ENCODE measurements at regions not wholly inside any gene's neighbourhood (a gene's known extent, or its start where the extent isn't known, plus 50 kb on each side); places are given as distances from the start of the nearest gene placed in this dataset.

DNA sequence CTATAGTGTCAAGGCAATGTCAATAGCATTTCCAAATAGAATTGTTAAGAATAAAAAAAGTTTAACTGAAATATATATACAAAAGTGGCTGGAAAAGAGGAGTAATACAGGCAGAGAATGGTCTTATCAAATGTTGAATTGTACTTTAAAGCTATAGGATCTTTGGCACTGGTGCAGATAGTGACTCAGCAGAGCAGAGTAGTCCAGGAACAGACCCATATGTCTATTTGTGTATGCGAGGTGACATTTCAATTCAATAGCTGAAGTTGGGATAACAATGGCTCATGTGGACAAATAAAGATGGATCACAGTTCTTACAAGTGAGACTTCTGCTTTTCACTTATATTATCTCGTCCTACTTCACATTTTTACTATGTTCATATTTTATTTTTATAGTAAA lies 543.0 kb upstream of the B3GALT2 start:
- no peak overlapping the region for H3K9ac ChIP-seq (ENCODE audit: low read length)
- no peak overlapping the region for H2AFZ ChIP-seq (ENCODE audit: insufficient read depth, low read length, poor library complexity)
- no peak overlapping the region for H3K18ac ChIP-seq (ENCODE audit: low read length)
- H4K8ac ChIP-seq (ENCODE audit: low read depth, low read length): no peak overlapping the region
- H3K23ac ChIP-seq (ENCODE audit: low read length): no peak overlapping the region
- no peak overlapping the region for H4K91ac ChIP-seq (ENCODE audit: low read depth, low read length)
- WGBS (ENCODE audit: extremely low coverage, insufficient coverage, insufficient read length): no CpG with 5 or more reads among the region's 2 CpGs
- DNase-seq: no peak
- no peaks in the 10 kb centered on the region for H3K4me1 ChIP-seq (ENCODE audit: control insufficient read depth in 1 of 2, insufficient read depth in 2 of 2, low read length in 2 of 2)
- H3K4ac ChIP-seq (ENCODE audit: low read depth, low read length): no peak overlapping the region
- H3K27me3 ChIP-seq (ENCODE audit: insufficient read depth, low read length): no peaks in the 10 kb centered on the region
- no peak overlapping the region for H3K14ac ChIP-seq (ENCODE audit: low read length)
- no peak overlapping the region for H2AK5ac ChIP-seq (ENCODE audit: low read length)
- no peak overlapping the region for H2BK5ac ChIP-seq (ENCODE audit: low read depth, low read length, poor library complexity)
- no peak overlapping the region for H4K12ac ChIP-seq (ENCODE audit: low read depth, low read length)
- H2BK12ac ChIP-seq (ENCODE audit: low read length): no peak overlapping the region
- H3K4me2 ChIP-seq (ENCODE audit: low read length): no peak overlapping the region
- no peak overlapping the region for H3K4me3 ChIP-seq (ENCODE audit: low read depth, low read length)
- no peak overlapping the region for H2BK120ac ChIP-seq (ENCODE audit: insufficient read depth, low read length, poor library complexity)
- no peak overlapping the region for H3K27ac ChIP-seq (ENCODE audit: low read depth, low read length)
- H3K79me1 ChIP-seq (ENCODE audit: low read length): no peaks in the 10 kb centered on the region
- H3K36me3 ChIP-seq (ENCODE audit: control insufficient read depth in 1 of 2, insufficient read depth in 2 of 2, low read length in 2 of 2): no peaks in the 10 kb centered on the region
- no peaks in the 10 kb centered on the region for H3K79me2 ChIP-seq (ENCODE audit: control insufficient read depth, insufficient read depth, low read length, poor library complexity)
- no peaks in the 10 kb centered on the region for H3K9me3 ChIP-seq (ENCODE audit: insufficient read depth, low read depth, low read length)

DNA sequence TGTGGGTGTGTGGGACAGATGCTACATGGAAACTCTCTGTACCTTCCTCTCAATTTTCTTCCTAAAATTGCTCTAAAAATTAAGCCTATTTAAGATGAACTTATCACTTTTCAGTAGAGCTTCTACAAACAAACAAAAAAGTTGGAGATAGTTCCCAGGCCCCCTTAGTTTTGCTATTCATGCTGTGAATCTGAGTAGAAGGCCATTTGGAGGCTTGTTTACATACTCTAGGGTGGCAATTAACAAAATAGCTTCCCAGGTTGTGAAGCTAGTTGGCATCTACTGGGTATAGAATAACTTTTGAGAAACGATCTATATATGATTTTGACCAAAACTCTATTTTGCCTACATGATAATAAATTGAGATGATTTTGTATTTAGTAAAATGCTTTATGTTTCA lies 541.4 kb upstream of the B3GALT2 start:
- DNase-seq: no peak
- Histone ChIP-seq H2BK120ac (ENCODE audit: insufficient read depth, low read length, poor library complexity) (no peak overlapping the region), H3K27ac (ENCODE audit: low read depth, low read length) (no peak overlapping the region), H2BK5ac (ENCODE audit: low read depth, low read length, poor library complexity) (no peak overlapping the region), H2BK12ac (ENCODE audit: low read length) (no peak overlapping the region), H4K12ac (ENCODE audit: low read depth, low read length) (no peak overlapping the region), H3K27me3 (ENCODE audit: insufficient read depth, low read length) (no peaks in the 10 kb centered on the region), H3K23ac (ENCODE audit: low read length) (no peak overlapping the region), H3K9me3 (ENCODE audit: insufficient read depth, low read depth, low read length) (no peaks in the 10 kb centered on the region), H3K18ac (ENCODE audit: low read length) (no peak overlapping the region), H2AK5ac (ENCODE audit: low read length) (no peak overlapping the region), H3K4me1 (ENCODE audit: control insufficient read depth in 1 of 2, insufficient read depth in 2 of 2, low read length in 2 of 2) (no peaks in the 10 kb centered on the region), H3K4me2 (ENCODE audit: low read length) (no peak overlapping the region), H3K4ac (ENCODE audit: low read depth, low read length) (no peak overlapping the region), H2AFZ (ENCODE audit: insufficient read depth, low read length, poor library complexity) (no peak overlapping the region), H3K9ac (ENCODE audit: low read length) (no peak overlapping the region), H3K79me2 (ENCODE audit: control insufficient read depth, insufficient read depth, low read length, poor library complexity) (no peaks in the 10 kb centered on the region), H3K4me3 (ENCODE audit: low read depth, low read length) (no peak overlapping the region), H3K14ac (ENCODE audit: low read length) (no peak overlapping the region), H3K36me3 (ENCODE audit: control insufficient read depth in 1 of 2, insufficient read depth in 2 of 2, low read length in 2 of 2) (no peaks in the 10 kb centered on the region), H3K79me1 (ENCODE audit: low read length) (no peaks in the 10 kb centered on the region), H4K8ac (ENCODE audit: low read depth, low read length) (no peak overlapping the region), H4K91ac (ENCODE audit: low read depth, low read length) (no peak overlapping the region)
- WGBS (ENCODE audit: extremely low coverage, insufficient coverage, insufficient read length): no CpG with 5 or more reads among the region's 1 CpG

DNA sequence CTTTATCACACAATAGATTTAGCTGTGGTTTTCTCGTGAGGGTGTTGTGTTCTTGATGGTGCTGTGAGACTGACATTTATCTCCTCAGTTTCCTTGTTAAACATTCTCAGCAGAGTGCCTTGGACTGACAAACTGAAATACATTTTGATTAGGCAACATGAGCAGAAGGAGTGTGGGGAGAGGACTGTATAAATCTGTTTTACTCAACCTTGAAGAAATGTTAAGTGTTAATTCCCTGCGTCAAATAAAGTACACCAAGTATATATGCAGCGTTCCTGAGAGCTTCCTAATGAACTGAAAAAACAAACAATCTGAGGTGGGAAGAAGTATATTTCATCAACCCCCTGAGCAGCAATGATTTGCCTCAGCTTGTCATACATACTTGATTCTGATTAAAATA lies 540.3 kb upstream of the B3GALT2 start:
- H3K4ac ChIP-seq (ENCODE audit: low read depth, low read length): no peak overlapping the region
- no peak overlapping the region for H2AFZ ChIP-seq (ENCODE audit: insufficient read depth, low read length, poor library complexity)
- no peak overlapping the region for H3K23ac ChIP-seq (ENCODE audit: low read length)
- no peak overlapping the region for H2BK5ac ChIP-seq (ENCODE audit: low read depth, low read length, poor library complexity)
- H3K27me3 ChIP-seq (ENCODE audit: insufficient read depth, low read length): no peaks in the 10 kb centered on the region
- H4K12ac ChIP-seq (ENCODE audit: low read depth, low read length): no peak overlapping the region
- no CpG with 5 or more reads among the region's 3 CpGs for WGBS (ENCODE audit: extremely low coverage, insufficient coverage, insufficient read length)
- H3K4me3 ChIP-seq (ENCODE audit: low read depth, low read length): no peak overlapping the region
- DNase-seq: no peak
- H3K79me1 ChIP-seq (ENCODE audit: low read length): no peaks in the 10 kb centered on the region
- H3K79me2 ChIP-seq (ENCODE audit: control insufficient read depth, insufficient read depth, low read length, poor library complexity): no peaks in the 10 kb centered on the region
- no peaks in the 10 kb centered on the region for H3K4me1 ChIP-seq (ENCODE audit: control insufficient read depth in 1 of 2, insufficient read depth in 2 of 2, low read length in 2 of 2)
- H4K8ac ChIP-seq (ENCODE audit: low read depth, low read length): no peak overlapping the region
- H2BK120ac ChIP-seq (ENCODE audit: insufficient read depth, low read length, poor library complexity): no peak overlapping the region
- no peaks in the 10 kb centered on the region for H3K9me3 ChIP-seq (ENCODE audit: insufficient read depth, low read depth, low read length)
- no peak overlapping the region for H3K27ac ChIP-seq (ENCODE audit: low read depth, low read length)
- H3K9ac ChIP-seq (ENCODE audit: low read length): no peak overlapping the region
- no peak overlapping the region for H3K4me2 ChIP-seq (ENCODE audit: low read length)
- no peak overlapping the region for H2AK5ac ChIP-seq (ENCODE audit: low read length)
- H2BK12ac ChIP-seq (ENCODE audit: low read length): no peak overlapping the region
- no peak overlapping the region for H3K14ac ChIP-seq (ENCODE audit: low read length)
- H3K18ac ChIP-seq (ENCODE audit: low read length): no peak overlapping the region
- no peaks in the 10 kb centered on the region for H3K36me3 ChIP-seq (ENCODE audit: control insufficient read depth in 1 of 2, insufficient read depth in 2 of 2, low read length in 2 of 2)
- no peak overlapping the region for H4K91ac ChIP-seq (ENCODE audit: low read depth, low read length)

DNA sequence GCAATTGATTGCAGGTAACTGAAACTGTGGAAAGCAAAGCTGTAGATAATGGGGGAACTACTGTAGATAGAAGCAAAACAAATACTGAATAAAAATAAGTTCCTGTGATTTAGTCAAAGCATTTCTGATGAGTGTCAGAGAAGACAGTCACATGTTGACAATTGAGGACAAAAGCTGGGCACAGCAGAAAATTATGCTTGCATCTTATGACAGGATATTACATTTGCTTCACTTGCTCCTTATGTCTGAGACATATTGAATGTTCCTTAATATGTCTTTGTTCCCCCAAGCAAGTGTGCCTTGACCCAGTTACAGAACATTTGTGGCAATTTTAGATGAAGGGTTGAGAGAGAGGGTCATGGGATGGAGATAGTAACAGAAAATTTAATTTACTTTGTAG lies 526.0 kb upstream of the B3GALT2 start:
- no peak for DNase-seq
- Histone ChIP-seq H3K14ac (ENCODE audit: low read length) (no peak overlapping the region), H3K4ac (ENCODE audit: low read depth, low read length) (no peak overlapping the region), H3K9ac (ENCODE audit: low read length) (no peak overlapping the region), H3K4me3 (ENCODE audit: low read depth, low read length) (no peak overlapping the region), H2AFZ (ENCODE audit: insufficient read depth, low read length, poor library complexity) (no peak overlapping the region), H3K79me1 (ENCODE audit: low read length) (no peaks in the 10 kb centered on the region), H3K4me2 (ENCODE audit: low read length) (no peak overlapping the region), H3K23ac (ENCODE audit: low read length) (no peak overlapping the region), H4K12ac (ENCODE audit: low read depth, low read length) (no peak overlapping the region), H4K91ac (ENCODE audit: low read depth, low read length) (no peak overlapping the region), H2BK120ac (ENCODE audit: insufficient read depth, low read length, poor library complexity) (no peak overlapping the region), H2BK12ac (ENCODE audit: low read length) (no peak overlapping the region), H3K9me3 (ENCODE audit: insufficient read depth, low read depth, low read length) (no peaks in the 10 kb centered on the region), H3K36me3 (ENCODE audit: control insufficient read depth in 1 of 2, insufficient read depth in 2 of 2, low read length in 2 of 2) (no peaks in the 10 kb centered on the region), H3K27ac (ENCODE audit: low read depth, low read length) (no peak overlapping the region), H2BK5ac (ENCODE audit: low read depth, low read length, poor library complexity) (no peak overlapping the region), H3K27me3 (ENCODE audit: insufficient read depth, low read length) (no peaks in the 10 kb centered on the region), H3K18ac (ENCODE audit: low read length) (no peak overlapping the region), H2AK5ac (ENCODE audit: low read length) (no peak overlapping the region), H4K8ac (ENCODE audit: low read depth, low read length) (no peak overlapping the region), H3K4me1 (ENCODE audit: control insufficient read depth in 1 of 2, insufficient read depth in 2 of 2, low read length in 2 of 2) (no peaks in the 10 kb centered on the region), H3K79me2 (ENCODE audit: control insufficient read depth, insufficient read depth, low read length, poor library complexity) (no peaks in the 10 kb centered on the region)

DNA sequence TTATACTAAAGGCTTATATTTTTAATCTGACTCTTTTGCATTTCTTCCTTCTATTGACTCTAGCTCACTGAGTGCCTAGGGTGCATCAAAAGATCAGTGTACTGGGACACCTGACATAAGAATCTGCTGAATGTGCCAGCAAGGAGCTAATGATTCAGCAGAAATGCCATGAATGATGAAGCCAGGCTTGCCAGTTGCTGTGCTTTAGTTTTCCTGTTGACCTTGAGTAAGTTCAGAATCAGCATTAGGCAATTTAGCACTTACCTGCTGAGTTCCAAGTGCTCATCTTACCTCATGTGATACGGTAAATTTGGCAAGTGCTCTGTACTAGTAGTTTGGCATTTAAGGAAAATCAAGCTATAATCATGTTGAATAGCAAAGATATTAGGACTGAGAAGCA lies 523.2 kb upstream of the B3GALT2 start:
- Histone ChIP-seq H4K12ac (ENCODE audit: low read depth, low read length) (no peak overlapping the region), H2AK5ac (ENCODE audit: low read length) (no peak overlapping the region), H3K4me1 (ENCODE audit: control insufficient read depth in 1 of 2, insufficient read depth in 2 of 2, low read length in 2 of 2) (no peaks in the 10 kb centered on the region), H2BK120ac (ENCODE audit: insufficient read depth, low read length, poor library complexity) (no peak overlapping the region), H3K14ac (ENCODE audit: low read length) (no peak overlapping the region), H2BK12ac (ENCODE audit: low read length) (no peak overlapping the region), H3K36me3 (ENCODE audit: control insufficient read depth in 1 of 2, insufficient read depth in 2 of 2, low read length in 2 of 2) (no peaks in the 10 kb centered on the region), H4K91ac (ENCODE audit: low read depth, low read length) (no peak overlapping the region), H3K79me2 (ENCODE audit: control insufficient read depth, insufficient read depth, low read length, poor library complexity) (no peaks in the 10 kb centered on the region), H3K27me3 (ENCODE audit: insufficient read depth, low read length) (no peaks in the 10 kb centered on the region), H3K4me3 (ENCODE audit: low read depth, low read length) (no peak overlapping the region), H3K18ac (ENCODE audit: low read length) (no peak overlapping the region), H3K27ac (ENCODE audit: low read depth, low read length) (no peak overlapping the region), H2AFZ (ENCODE audit: insufficient read depth, low read length, poor library complexity) (no peak overlapping the region), H3K79me1 (ENCODE audit: low read length) (no peaks in the 10 kb centered on the region), H3K4ac (ENCODE audit: low read depth, low read length) (no peak overlapping the region), H3K23ac (ENCODE audit: low read length) (no peak overlapping the region), H4K8ac (ENCODE audit: low read depth, low read length) (no peak overlapping the region), H3K9ac (ENCODE audit: low read length) (no peak overlapping the region), H2BK5ac (ENCODE audit: low read depth, low read length, poor library complexity) (no peak overlapping the region), H3K4me2 (ENCODE audit: low read length) (no peak overlapping the region), H3K9me3 (ENCODE audit: insufficient read depth, low read depth, low read length) (no peaks in the 10 kb centered on the region)
- WGBS (ENCODE audit: extremely low coverage, insufficient coverage, insufficient read length): no CpG with 5 or more reads among the region's 1 CpG
- DNase-seq: no peak
